Keratinocyte (primary cell): ENCODE measurements at regions not wholly inside any gene's neighbourhood (a gene's known extent, or its start where the extent isn't known, plus 50 kb on each side); places are given as distances from the start of the nearest gene placed in this dataset.

Experiments
- DNase-seq: peaks from one replicate; pipeline ENCODE4 v3.0.0-alpha.2; 2011; ENCODE audit warnings: low read depth, missing footprints, low spot score
- FAIRE-seq: peaks from 2 replicates; lab custom pipeline; 2011; peaks lifted over from hg19 to GRCh38; lab: Jason Lieb, UNC
- H2AFZ ChIP-seq: 2 replicates; pipeline ENCODE4 v1.6.0; 2012; ENCODE audit warnings: low read length, control low read depth, inconsistent platforms; ENCODE audit not compliant: control insufficient read depth
- H3K27ac ChIP-seq: 2 replicates; pipeline ENCODE4 v1.5.1; 2011; ENCODE audit warnings: low read length; ENCODE audit not compliant: control insufficient read depth, insufficient read depth
- H3K27me3 ChIP-seq: 3 replicates; pipeline ENCODE4 v1.6.0; 2011; ENCODE audit warnings: low read length; ENCODE audit not compliant: control insufficient read depth, insufficient read depth; ENCODE audit errors: extremely low read depth
- H3K36me3 ChIP-seq, 2 experiments: 2 replicates in 1 of 2; 3 replicates in 1 of 2; pipeline ENCODE4 v1.5.1; 2011; ENCODE audit warnings: low read length in 2 of 2, mild to moderate bottlenecking in 1 of 2; ENCODE audit not compliant: control insufficient read depth in 2 of 2, insufficient read depth in 2 of 2; ENCODE audit errors: extremely low read depth in 1 of 2
- H3K4me1 ChIP-seq: 3 replicates; pipeline ENCODE4 v1.5.1; 2011; ENCODE audit warnings: low read length; ENCODE audit not compliant: control insufficient read depth, insufficient read depth; ENCODE audit errors: extremely low read depth
- H3K4me2 ChIP-seq: 3 replicates; pipeline ENCODE4 v1.6.0; 2011; ENCODE audit warnings: low read depth, low read length; ENCODE audit not compliant: control insufficient read depth, insufficient read depth; ENCODE audit errors: extremely low read depth
- H3K4me3 ChIP-seq, 3 experiments: fragments of 200-600 bp in 1 of 3; sonication (generic) in 1 of 3; 2 replicates in 2 of 3; 3 replicates in 1 of 3; pipeline ENCODE4 v1.5.1; 2011 to 2016; ENCODE audit warnings: low read length in 3 of 3, mild to moderate bottlenecking in 3 of 3, control low read depth in 2 of 3, inconsistent platforms in 1 of 3, low read depth in 1 of 3, mixed read lengths in 1 of 3, mixed run types in 1 of 3, moderate library complexity in 1 of 3; ENCODE audit not compliant: control insufficient read depth in 2 of 3, insufficient read depth in 2 of 3; ENCODE audit errors: extremely low read depth in 1 of 3
- H3K79me2 ChIP-seq: 2 replicates; pipeline ENCODE4 v1.6.0; 2012; ENCODE audit warnings: low read length; ENCODE audit not compliant: control insufficient read depth, insufficient read depth
- H3K9ac ChIP-seq: 3 replicates; pipeline ENCODE4 v1.6.0; 2011; ENCODE audit warnings: low read length; ENCODE audit not compliant: control insufficient read depth, insufficient read depth; ENCODE audit errors: extremely low read depth
- H3K9me1 ChIP-seq: 3 replicates; pipeline ENCODE4 v1.6.0; 2011; ENCODE audit warnings: low read length; ENCODE audit not compliant: control insufficient read depth, insufficient read depth; ENCODE audit errors: extremely low read depth
- H3K9me3 ChIP-seq: 2 replicates; pipeline ENCODE4 v1.5.1; 2012; ENCODE audit warnings: low read depth, low read length; ENCODE audit not compliant: control insufficient read depth
- H4K20me1 ChIP-seq: 3 replicates; pipeline ENCODE4 v1.6.0; 2011; ENCODE audit warnings: low read length; ENCODE audit not compliant: control insufficient read depth, insufficient read depth; ENCODE audit errors: extremely low read depth
- CTCF ChIP-seq, 3 experiments: IDR thresholded peaks in 1 of 3; conservative IDR thresholded peaks in 1 of 3; optimal IDR thresholded peaks in 1 of 3; 2 replicates in 2 of 3; 3 replicates in 1 of 3; pipeline versions ENCODE3 to v1.5.1; 2011; ENCODE audit warnings: low read length in 3 of 3, mild to moderate bottlenecking in 3 of 3, moderate library complexity in 2 of 3, control low read depth in 1 of 3, inconsistent platforms in 1 of 3; ENCODE audit not compliant: insufficient read depth in 2 of 3; ENCODE audit errors: extremely low read depth in 1 of 3
- EZH2 ChIP-seq: IDR thresholded peaks from one replicate; pipeline ENCODE4 v1.6.1; 2012; ENCODE audit warnings: inconsistent platforms, mild to moderate bottlenecking, low read length, moderate library complexity
- dilution Hi-C: fragments of 300-500 bp; cut with MboI; formaldehyde crosslinking; loops from one replicate; pipeline ENCODE4 v1.7.0; 2020; ENCODE audit warnings: low sequenced_read_pairs; ENCODE audit not compliant: extremely low pct_ligation_motif_present

- FAIRE-seq (no peak), DNase-seq (no peak)
- no peak overlapping the region for H3K9ac ChIP-seq
- no peaks in the 10 kb centered on the region for H3K4me1 ChIP-seq
- H4K20me1 ChIP-seq: no peaks in the 10 kb centered on the region
- TF ChIP-seq EZH2 (no peak), CTCF (optimal IDR thresholded peaks at IDR 0.05 in 1 of 3, IDR thresholded peaks at IDR 0.05 in 1 of 3, conservative IDR thresholded peaks at IDR 0.05 in 1 of 3; ENCODE audit: extremely low read depth in 1 of 3, insufficient read depth in 2 of 3, low read length in 3 of 3) (no peak)
- dilution Hi-C loops: no loop called here
- no peaks in the 10 kb centered on the region for H3K9me1 ChIP-seq
- no peak overlapping the region for H3K4me2 ChIP-seq
- no peaks in the 10 kb centered on the region for H3K27me3 ChIP-seq
- no peak overlapping the region for H3K4me3 ChIP-seq
- H3K79me2 ChIP-seq: no peaks in the 10 kb centered on the region
- H3K27ac ChIP-seq: no peak overlapping the region
- no peaks in the 10 kb centered on the region for H3K36me3 ChIP-seq
- H2AFZ ChIP-seq: no peak overlapping the region
- no peaks in the 10 kb centered on the region for H3K9me3 ChIP-seq
Observed at GRCh38 chr4:31645236-31645635, 925.1 kb downstream of the PCDH7 start.

- dilution Hi-C loops: no loop called here
- Histone ChIP-seq H3K9me1 (no peaks in the 10 kb centered on the region), H4K20me1 (no peaks in the 10 kb centered on the region), H3K9me3 (no peaks in the 10 kb centered on the region), H3K27me3 (no peaks in the 10 kb centered on the region), H3K36me3 (no peaks in the 10 kb centered on the region), H3K4me1 (no peaks in the 10 kb centered on the region), H2AFZ (no peak overlapping the region), H3K27ac (no peak overlapping the region), H3K4me3 (no peak overlapping the region), H3K9ac (no peak overlapping the region), H3K4me2 (no peak overlapping the region), H3K79me2 (no peaks in the 10 kb centered on the region)
- no peak for FAIRE-seq
- no peak for DNase-seq
- no peak for TF ChIP-seq CTCF (optimal IDR thresholded peaks at IDR 0.05 in 1 of 3, IDR thresholded peaks at IDR 0.05 in 1 of 3, conservative IDR thresholded peaks at IDR 0.05 in 1 of 3; ENCODE audit: extremely low read depth in 1 of 3, insufficient read depth in 2 of 3, low read length in 3 of 3)
- no peak for TF ChIP-seq EZH2
Observed at GRCh38 chr4:31647786-31648185, 927.6 kb downstream of the PCDH7 start.
